ENCODE measurements at regions not wholly inside any gene's neighbourhood (a gene's known extent, or its start where the extent isn't known, plus 50 kb on each side); places are given as distances from the start of the nearest gene placed in this dataset.

DNA sequence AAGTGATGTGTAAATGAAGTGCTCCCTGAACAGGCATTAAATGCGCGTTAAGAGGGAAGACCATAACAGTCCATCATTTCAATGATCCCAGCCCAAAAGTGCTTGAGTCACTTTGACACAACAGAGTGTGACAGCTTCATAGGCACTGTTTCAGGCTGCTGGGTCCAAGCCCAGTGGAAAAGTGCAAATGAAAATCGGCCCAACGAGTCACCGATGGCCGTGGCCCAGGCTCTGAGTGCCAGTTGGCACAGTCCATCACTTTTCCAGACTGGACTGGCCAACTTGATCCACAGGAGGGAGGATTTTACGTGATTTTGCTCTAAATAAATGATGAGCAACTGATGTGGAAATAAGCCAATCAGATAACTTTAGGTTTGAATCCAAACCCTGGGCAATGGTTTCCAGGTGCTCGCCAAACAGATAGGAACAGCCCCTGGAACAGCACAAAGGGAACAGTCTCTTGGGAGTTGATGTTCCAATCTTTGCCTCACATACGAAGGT, 114.0 kb downstream of the SP3 start:
- TF ChIP-seq CTCF (conservative IDR thresholded peaks at IDR 0.05; ENCODE audit: low read depth, low read length) (no peak), EZH2 (IDR thresholded peaks at IDR 0.05; ENCODE audit: low read length, unreplicated experiment) (no peak)

Measured in PC-3 (cell line).